NCI-H1436 (cell line): ENCODE measurements at regions not wholly inside any gene's neighbourhood (a gene's known extent, or its start where the extent isn't known, plus 50 kb on each side); places are given as distances from the start of the nearest gene placed in this dataset.

Source experiments
- DNase-seq: peaks from one replicate; lab custom pipeline; 2025; lab: John Stamatoyannopoulos, UW

GRCh38 chr4:148749403-148749802, 307.2 kb upstream of the NR3C2 start:
- no peak for DNase-seq

DNA sequence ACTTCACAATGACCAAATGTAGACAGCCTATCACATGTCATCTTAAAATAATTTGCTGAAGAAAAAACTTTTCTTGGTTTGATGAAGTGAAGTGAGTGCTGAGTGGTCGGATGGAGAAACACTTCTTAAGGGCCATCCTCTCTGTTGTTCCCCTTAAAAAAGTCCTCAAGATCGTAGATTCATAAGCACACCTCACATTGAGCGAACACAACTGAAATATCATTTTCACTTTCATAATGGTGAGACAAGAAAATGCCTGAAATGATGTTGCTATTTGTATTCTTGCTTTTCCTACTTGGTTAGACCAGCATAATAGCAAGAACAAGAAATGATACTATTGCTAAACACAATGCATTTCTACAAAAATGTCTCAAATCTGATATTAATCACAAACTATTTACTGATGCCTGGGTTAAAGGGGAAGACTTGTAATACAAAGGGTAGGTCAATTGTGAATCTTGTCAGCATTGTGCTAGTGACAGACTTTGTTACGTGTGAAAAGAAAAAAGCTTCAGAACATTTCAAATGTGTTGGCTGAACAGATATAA, 305.6 kb upstream of the NR3C2 start:
- no peak for DNase-seq

DNA sequence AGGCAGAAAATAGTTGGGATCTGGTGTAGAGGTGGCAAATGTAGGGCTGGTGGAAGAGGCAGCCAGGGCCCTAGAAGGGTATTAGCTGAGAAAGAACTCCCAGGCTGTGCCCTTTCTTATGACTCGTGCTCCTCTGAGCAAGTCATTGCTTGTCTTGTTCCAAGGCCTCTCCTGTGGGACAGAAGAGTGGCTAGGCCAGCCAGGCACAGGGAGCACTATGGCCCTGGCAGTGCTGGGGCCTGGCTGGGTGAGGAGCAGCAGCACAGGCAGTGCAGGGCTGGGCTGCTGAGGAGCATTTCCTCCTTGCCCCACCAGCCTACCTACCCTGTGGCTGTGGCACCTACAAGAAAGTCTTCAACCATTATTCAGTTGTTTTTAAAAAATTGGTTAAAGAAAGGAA, 298.5 kb upstream of the NR3C2 start:
- no peak for DNase-seq

DNA sequence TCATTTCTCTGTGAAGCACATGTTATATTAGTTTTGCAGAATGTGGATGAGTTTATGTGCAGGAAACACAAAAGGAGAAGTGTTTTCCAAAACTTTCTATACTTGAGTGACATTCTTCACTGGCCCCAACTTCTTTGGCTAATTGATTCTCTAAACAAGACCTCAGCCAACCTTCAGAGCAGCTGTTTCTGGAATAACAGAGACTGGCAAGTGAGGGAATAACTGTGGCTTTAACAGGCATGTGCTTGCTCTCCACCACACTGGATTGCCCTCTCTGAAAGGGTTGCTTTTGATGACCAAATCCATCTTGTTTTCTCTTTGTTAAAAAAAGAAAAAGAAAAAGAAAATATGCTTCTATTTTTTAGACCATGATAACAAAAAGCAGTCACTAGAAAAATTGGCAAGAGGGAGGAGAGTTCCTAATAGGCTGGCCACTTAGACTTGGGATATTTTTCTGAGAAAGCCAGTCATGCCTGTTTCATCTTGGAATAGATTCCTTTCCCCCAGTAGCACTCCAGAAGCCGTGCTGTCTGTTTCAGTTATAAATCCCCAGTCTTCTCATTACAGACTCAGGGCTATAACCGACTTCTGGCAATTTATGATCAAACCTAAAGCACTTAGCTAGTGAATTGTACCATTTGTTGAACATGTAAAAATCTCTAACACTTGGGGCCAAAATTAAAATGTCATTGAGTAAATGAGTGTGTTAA, 295.0 kb upstream of the NR3C2 start:
- no peak for DNase-seq

- no peak for DNase-seq
Measured at GRCh38 chr4:148735432-148736155, 293.4 kb upstream of the NR3C2 start.

- no peak for DNase-seq
Measured at GRCh38 chr4:148730766-148731165, 288.6 kb upstream of the NR3C2 start.

GRCh38 chr4:148730082-148730640, 287.9 kb upstream of the NR3C2 start:
- no peak for DNase-seq

- DNase-seq = no peak
Measured at GRCh38 chr4:148717988-148718387, 275.8 kb upstream of the NR3C2 start.

DNA sequence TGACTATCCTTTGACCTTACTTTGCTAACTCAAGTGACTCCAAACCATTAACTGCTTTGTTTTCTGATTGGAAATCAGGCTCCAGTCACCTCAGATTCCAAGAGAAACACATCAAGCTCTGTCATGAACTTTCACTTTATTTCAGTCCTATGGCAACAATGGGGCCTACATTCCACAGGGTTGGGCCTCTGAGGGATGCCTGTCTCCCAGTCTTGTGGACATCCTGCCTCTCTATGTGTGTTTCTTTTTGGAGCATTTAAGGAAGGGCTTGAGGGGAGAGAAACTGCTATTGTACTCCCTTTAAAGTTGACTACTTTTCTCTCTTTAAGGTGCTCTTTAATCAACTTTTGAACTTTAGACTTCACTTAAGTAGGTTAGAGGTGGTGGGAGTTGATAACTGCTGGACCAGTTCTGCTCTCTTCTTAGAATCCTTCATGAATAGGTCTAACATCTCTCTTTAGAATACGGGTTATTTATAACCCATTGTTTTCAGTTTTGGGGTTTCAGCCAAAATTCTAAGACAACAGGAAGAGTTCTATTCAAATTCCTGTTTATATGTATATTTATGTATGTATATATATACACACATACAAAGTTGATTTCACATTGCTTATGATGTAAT, 274.3 kb upstream of the NR3C2 start:
- DNase-seq = no peak

DNA sequence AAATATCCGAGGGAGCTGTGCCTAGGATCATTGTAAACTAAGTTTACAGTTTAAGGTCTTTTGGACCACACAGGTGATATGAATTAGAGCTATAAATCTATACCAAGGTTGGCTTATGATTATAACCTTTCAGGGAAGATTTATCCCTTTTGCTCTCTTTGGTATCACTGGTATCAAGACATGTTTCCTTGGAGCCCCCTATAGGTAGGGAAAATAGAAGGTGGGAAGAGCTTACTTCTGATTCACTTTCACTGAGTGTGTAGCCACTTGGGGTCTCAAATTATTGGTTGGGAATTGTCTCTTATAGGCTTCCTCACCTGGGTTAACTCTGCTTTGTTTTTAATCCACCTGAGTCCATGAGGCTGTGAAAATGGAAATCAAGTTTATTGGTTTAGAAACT, 262.1 kb upstream of the NR3C2 start:
- DNase-seq = no peak

- DNase-seq = no peak
Measured at GRCh38 chr4:148694702-148695101, 252.5 kb upstream of the NR3C2 start.

DNA sequence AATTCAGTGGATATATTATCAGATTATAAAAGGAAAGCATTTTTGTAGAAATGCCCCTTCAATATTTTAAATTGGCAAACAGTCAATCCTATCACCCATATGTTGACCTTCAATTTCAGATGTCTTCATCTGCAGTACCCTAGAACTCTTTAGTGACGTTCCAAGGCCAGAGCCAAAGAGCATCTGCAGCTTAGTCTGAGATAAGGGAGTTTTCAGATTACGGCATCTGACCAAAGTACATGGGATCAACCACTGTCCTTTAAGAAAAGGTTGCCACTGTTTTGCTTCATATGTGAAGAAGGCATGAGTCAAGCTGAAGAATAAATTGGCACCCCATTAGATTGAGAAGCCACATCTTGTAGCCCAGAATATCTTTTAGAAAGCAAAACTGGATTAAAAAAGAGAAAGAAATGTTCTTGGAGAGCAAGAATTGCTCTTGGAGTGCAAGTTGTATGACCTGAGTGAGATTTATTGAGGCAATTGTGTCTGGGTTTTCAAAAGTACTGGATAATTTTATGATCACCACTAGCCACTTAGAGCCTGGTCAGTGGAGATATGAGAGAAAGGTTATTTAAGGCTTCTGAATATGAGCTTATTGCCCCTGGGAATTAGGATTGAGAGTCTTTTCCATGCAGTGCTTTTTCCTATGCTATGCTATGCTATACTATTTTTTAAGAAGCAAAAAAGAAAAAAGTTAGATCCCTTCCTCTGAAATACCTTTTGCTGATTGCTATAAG, 251.9 kb upstream of the NR3C2 start:
- DNase-seq = no peak

GRCh38 chr4:148692242-148692641, 250.0 kb upstream of the NR3C2 start:
- DNase-seq = no peak

DNA sequence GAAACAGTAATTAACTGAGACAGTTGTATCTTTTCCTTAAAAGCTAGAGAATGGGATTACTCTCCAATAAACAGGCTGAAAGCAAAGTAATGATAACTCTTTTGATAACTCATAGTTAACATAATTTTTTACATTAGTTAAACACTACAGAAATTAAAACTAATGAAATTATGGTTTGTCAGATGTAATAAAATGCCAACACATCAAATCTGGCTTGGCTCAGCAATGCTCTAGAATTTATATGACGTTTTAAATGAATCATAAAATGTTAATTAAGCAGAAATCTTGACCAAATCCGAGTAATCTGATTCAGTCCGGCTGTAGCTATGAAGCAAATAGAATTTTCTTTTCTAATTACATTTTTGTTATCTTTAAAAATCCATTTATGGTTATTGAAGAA, 244.2 kb upstream of the NR3C2 start:
- DNase-seq = no peak

GRCh38 chr4:148684638-148685037, 242.4 kb upstream of the NR3C2 start:
- no peak for DNase-seq

GRCh38 chr4:148680884-148681283, 238.7 kb upstream of the NR3C2 start:
- no peak for DNase-seq

GRCh38 chr4:148676344-148676743, 234.1 kb upstream of the NR3C2 start:
- no peak for DNase-seq

DNA sequence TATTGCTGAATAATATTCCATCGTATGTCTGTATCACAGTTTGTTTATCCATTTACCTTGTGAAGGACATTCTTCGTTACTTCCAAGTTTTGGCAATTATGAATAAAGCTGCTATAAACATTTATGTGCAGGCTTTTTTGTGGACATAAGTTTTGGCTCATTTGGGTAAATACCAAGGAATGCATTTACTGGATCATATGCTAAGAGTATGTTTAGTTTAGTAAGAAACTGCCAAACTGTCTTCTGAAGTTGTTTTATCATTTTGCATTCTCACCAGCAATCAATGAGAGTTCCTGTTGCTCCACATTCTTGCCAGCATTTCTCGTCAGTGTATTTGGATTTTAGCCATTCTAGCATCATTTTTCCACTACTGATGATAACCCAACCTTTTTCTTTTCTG, 232.7 kb upstream of the NR3C2 start:
- DNase-seq = no peak

DNA sequence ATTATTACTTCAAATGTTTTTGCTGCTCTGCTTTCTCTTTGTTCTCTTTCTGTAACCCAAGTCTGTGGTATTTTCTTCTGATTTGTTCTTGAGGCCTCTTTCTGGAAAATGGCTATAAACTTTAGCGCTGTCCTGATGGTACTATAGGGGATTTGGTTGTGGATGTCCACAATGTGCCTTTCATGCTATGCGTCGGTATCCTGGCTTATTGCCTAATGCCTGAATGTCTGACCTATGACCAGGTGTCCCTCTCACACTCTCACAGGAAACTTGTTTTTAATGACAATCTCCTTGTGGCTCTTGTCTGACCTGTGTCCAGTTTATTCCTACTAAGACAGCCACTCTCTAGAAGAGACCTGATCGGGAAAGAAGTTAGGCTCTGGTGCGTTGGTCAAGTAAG, 222.4 kb upstream of the NR3C2 start:
- DNase-seq = no peak

GRCh38 chr4:148654131-148654530, 211.9 kb upstream of the NR3C2 start:
- no peak for DNase-seq

DNA sequence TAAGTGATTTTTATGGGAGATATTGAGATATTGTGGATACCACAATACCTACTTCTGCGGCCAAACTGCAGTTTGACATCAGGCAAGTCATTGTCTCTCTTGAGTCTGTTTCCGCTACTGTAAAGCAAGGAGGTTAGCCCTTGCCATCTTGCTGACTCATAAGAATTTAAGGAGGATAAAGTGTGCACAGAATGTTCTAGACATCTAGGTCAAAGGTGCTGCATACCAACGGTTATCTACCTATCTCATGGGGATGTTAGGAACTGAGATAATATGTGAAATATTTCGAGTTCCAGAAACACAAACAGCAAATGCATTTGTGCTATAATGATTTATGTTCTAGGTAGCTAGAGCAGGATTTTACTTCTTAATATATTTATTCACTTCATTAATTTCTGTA, 211.5 kb upstream of the NR3C2 start:
- no peak for DNase-seq

DNA sequence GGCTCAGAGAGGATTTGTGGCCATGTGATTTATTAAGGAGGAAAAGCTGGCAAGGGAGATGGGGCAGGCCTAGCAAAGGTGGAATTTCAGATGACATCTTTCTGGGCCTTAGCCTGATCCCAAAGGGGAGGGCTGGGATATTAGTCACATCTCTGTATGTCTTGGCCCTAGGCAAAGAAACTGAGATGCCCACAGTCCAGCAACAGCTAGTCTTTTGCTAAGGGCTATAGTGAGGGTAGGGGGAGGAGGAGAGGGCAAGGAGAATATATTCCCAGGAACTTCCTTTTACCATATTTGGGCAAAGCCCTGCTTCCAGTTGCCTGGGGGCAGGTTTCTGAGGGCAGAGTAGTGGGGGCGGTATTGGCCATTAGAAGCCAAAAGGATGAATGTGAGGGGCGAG, 209.8 kb upstream of the NR3C2 start:
- DNase-seq = no peak
